ENCODE measurements at regions not wholly inside any gene's neighbourhood (a gene's known extent, or its start where the extent isn't known, plus 50 kb on each side); places are given as distances from the start of the nearest gene placed in this dataset.
A peak's percentile ranks its signal among the peaks of the same experiment; 100 is the strongest.

- H3K36me3 Mint-ChIP-seq, result no peaks in the 10 kb centered on the region
- no peaks in the 10 kb centered on the region for H3K27me3 Mint-ChIP-seq
- H3K4me1 Mint-ChIP-seq, result no peaks in the 10 kb centered on the region
- ATAC-seq (ENCODE audit: low read depth in 2 of 2), result no peak
- no peak for DNase-seq
- H3K4me3 Mint-ChIP-seq, result no peak overlapping the region
- peaks cover 0 to 2% (median 0%) of the 10 kb centered on the region in 7 donors for H3K9me3 Mint-ChIP-seq
- no peak overlapping the region for H3K27ac Mint-ChIP-seq
Measured at GRCh38 chr1:81453367-81453703, 347.4 kb upstream of the ADGRL2 start.

DNA sequence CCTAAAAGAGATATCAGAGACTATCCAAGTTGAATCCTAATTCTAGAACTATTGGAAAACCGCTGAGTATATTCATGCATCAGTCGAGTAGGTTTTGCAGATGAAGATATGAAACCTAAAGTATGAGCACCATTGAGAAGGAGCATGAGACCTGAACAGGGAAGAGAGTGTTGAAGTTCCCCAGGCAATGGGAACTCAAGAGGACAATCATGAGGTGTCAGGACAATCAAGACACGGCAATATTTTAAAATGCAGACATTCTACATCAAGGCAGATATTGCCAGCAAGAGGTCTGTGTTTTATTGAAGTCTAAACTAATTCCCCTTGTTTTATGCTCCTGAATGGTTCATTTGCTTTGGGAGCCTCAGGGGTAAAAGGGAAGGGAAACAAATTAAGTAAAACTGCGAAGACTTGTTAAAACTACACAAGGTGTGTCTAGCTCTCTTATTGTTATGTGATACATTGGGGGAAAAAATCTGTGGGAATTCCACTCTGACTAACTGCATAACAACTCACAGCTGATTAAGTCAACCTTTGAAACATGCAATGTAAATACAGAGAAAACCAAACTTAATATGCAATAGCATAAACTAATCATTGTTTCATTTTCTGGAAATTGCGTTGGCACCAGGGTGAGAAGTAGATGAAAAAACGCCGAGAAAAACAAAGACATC lies 347.9 kb upstream of the ADGRL2 start:
- ATAC-seq (ENCODE audit: low read depth in 2 of 2) (no peak), DNase-seq (no peak)
- no peak overlapping the region for H3K27ac Mint-ChIP-seq
- no peaks in the 10 kb centered on the region for H3K27me3 Mint-ChIP-seq
- H3K4me1 Mint-ChIP-seq, result no peaks in the 10 kb centered on the region
- H3K36me3 Mint-ChIP-seq, result no peaks in the 10 kb centered on the region
- H3K4me3 Mint-ChIP-seq, result no peak overlapping the region
- H3K9me3 Mint-ChIP-seq, result peaks cover 0 to 1% (median 0%) of the 10 kb centered on the region in 7 donors

GRCh38 chr1:81449786-81450185 lies 350.9 kb upstream of the ADGRL2 start:
- H3K4me3 Mint-ChIP-seq, result no peak overlapping the region
- no peak for DNase-seq
- no peak for ATAC-seq (ENCODE audit: low read depth in 2 of 2)
- H3K36me3 Mint-ChIP-seq, result no peaks in the 10 kb centered on the region
- no peaks in the 10 kb centered on the region for H3K4me1 Mint-ChIP-seq
- no peak overlapping the region for H3K27ac Mint-ChIP-seq
- H3K9me3 Mint-ChIP-seq, result peaks cover 0 to 1% (median 0%) of the 10 kb centered on the region in 7 donors
- H3K27me3 Mint-ChIP-seq, result no peaks in the 10 kb centered on the region

DNA sequence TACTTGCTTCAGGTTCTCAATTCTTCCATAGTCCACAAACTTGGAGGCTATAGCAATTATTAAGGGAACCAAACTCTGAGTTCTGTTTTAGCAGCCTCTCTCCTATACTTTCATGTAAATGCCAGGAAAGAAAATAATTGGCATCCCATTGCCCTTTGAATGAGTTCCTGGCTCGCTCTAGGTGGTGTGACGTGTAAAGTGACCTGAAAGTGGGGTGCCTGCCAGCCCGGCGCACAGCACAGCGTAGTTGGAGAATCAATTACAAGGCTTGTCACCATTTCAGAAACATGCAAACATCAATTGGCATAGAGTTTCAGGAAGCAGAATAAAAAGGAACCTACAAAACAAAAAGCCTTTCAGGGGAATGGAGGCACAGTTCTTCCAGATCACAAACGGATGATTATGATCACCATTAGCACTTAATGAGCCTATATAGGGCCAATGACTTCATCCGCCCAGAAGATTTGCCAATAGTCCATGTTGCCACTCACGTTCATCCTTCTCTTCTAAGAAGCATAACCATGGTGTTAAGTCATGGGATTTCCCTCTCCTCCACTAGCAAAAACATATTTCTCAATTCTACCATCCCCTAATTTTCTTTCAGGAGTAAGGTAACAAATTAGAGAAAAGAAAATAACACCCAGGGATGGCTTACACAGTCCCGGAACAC lies 354.6 kb upstream of the ADGRL2 start:
- no peaks in the 10 kb centered on the region for H3K36me3 Mint-ChIP-seq
- DNase-seq (no peak), ATAC-seq (ENCODE audit: low read depth in 2 of 2) (no peak)
- H3K4me1 Mint-ChIP-seq, result no peaks in the 10 kb centered on the region
- H3K27me3 Mint-ChIP-seq, result no peaks in the 10 kb centered on the region
- H3K4me3 Mint-ChIP-seq, result no peak overlapping the region
- H3K27ac Mint-ChIP-seq, result peak overlapping the region in 1 of 6 donors; percentile 14
- H3K9me3 Mint-ChIP-seq, result peaks cover 0 to 1% (median 0%) of the 10 kb centered on the region in 7 donors

GRCh38 chr1:81443288-81443687 lies 357.4 kb upstream of the ADGRL2 start:
- DNase-seq, result no peak
- Mint-ChIP-seq H3K27me3 (no peaks in the 10 kb centered on the region), H3K9me3 (peaks cover 0 to 6% (median 0%) of the 10 kb centered on the region in 7 donors), H3K4me1 (no peaks in the 10 kb centered on the region), H3K36me3 (no peaks in the 10 kb centered on the region), H3K4me3 (no peak overlapping the region), H3K27ac (no peak overlapping the region)
- ATAC-seq (ENCODE audit: low read depth in 2 of 2), result no peak

GRCh38 chr1:81439046-81439823 lies 361.5 kb upstream of the ADGRL2 start:
- H3K36me3 Mint-ChIP-seq, result no peaks in the 10 kb centered on the region

GRCh38 chr1:81437649-81438048 lies 363.1 kb upstream of the ADGRL2 start:
- ATAC-seq (ENCODE audit: low read depth in 2 of 2) (no peak), DNase-seq (no peak)
- no peaks in the 10 kb centered on the region for H3K27me3 Mint-ChIP-seq
- no peak overlapping the region for H3K4me3 Mint-ChIP-seq
- peaks cover 0 to 4% (median 0%) of the 10 kb centered on the region in 3 donors for H3K4me1 Mint-ChIP-seq
- H3K27ac Mint-ChIP-seq, result no peak overlapping the region
- H3K9me3 Mint-ChIP-seq, result peaks cover 0 to 6% (median 0%) of the 10 kb centered on the region in 7 donors
- no peaks in the 10 kb centered on the region for H3K36me3 Mint-ChIP-seq

More at GRCh38 chr1:81439046-81439823, 361.5 kb upstream of the ADGRL2 start:
- no peak overlapping the region for H3K4me3 Mint-ChIP-seq
- H3K27ac Mint-ChIP-seq, result no peak overlapping the region
- ATAC-seq (ENCODE audit: low read depth in 2 of 2) (no peak), DNase-seq (no peak)
- peaks cover 0 to 6% (median 0%) of the 10 kb centered on the region in 7 donors for H3K9me3 Mint-ChIP-seq
- H3K27me3 Mint-ChIP-seq, result no peaks in the 10 kb centered on the region
- peaks cover 0 to 4% (median 0%) of the 10 kb centered on the region in 3 donors for H3K4me1 Mint-ChIP-seq

DNA sequence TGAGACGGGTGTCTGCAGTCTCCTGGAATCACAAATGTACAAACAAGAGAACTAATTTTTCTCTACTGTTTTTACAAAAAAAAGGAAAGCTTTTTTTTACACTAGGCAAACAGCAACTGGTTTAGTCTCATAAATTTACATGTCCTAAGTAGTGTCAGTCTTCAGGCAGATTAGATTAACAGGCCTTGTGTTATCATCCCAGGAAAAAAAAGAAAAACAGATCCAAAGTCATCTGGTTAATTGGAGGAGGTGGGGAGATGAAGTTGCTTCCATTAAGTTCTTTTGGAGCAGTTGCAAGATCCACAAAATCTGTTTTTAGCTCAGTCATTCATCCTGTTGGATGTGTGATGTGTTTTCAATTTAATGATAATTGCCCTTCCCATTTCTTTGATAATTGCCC lies 363.5 kb upstream of the ADGRL2 start:
- no peak overlapping the region for H3K27ac Mint-ChIP-seq
- no peak for ATAC-seq (ENCODE audit: low read depth in 2 of 2)
- H3K4me3 Mint-ChIP-seq, result no peak overlapping the region
- peaks cover 0 to 6% (median 0%) of the 10 kb centered on the region in 7 donors for H3K9me3 Mint-ChIP-seq
- H3K27me3 Mint-ChIP-seq, result no peaks in the 10 kb centered on the region
- peaks cover 0 to 4% (median 0%) of the 10 kb centered on the region in 3 donors for H3K4me1 Mint-ChIP-seq
- DNase-seq, result no peak
- H3K36me3 Mint-ChIP-seq, result no peaks in the 10 kb centered on the region

DNA sequence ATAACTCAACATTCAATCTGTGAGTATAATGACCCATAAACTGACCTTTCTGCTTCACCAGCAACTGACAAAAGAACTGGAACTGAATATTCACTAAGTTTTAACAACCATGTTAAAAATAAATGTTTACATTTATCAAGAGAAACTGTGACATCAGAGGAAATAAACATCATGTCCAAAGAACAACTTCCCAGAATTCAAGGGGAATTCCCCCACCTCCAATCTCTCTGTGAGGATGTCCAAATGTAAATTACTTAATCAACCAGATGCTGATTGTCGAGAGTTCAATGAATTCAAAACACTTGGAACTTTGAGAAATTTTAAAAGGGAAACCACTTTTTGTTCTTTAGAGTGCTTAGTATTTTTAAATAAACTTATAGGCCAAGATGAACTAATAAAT lies 365.6 kb upstream of the ADGRL2 start:
- no peak for ATAC-seq (ENCODE audit: low read depth in 2 of 2)
- H3K4me3 Mint-ChIP-seq, result no peak overlapping the region

GRCh38 chr1:81433676-81434075 lies 367.1 kb upstream of the ADGRL2 start:
- Mint-ChIP-seq H3K9me3 (peaks cover 0 to 3% (median 0%) of the 10 kb centered on the region in 7 donors), H3K4me1 (peaks cover 0 to 4% (median 0%) of the 10 kb centered on the region in 3 donors), H3K4me3 (no peak overlapping the region), H3K36me3 (no peaks in the 10 kb centered on the region), H3K27me3 (no peaks in the 10 kb centered on the region), H3K27ac (no peak overlapping the region)
- ATAC-seq (ENCODE audit: low read depth in 2 of 2) (no peak), DNase-seq (no peak)

More for the DNA sequence above, 365.6 kb upstream of the ADGRL2 start:
- no peak for DNase-seq
- Mint-ChIP-seq H3K4me1 (peaks cover 0 to 4% (median 0%) of the 10 kb centered on the region in 3 donors), H3K27ac (no peak overlapping the region), H3K36me3 (no peaks in the 10 kb centered on the region), H3K27me3 (no peaks in the 10 kb centered on the region), H3K9me3 (no peaks in the 10 kb centered on the region)

- peaks cover 0 to 3% (median 0%) of the 10 kb centered on the region in 3 donors for H3K4me1 Mint-ChIP-seq
- H3K9me3 Mint-ChIP-seq, result peaks cover 0 to 3% (median 0%) of the 10 kb centered on the region in 7 donors
- DNase-seq (no peak), ATAC-seq (ENCODE audit: low read depth in 2 of 2) (no peak)
- H3K4me3 Mint-ChIP-seq, result no peak overlapping the region
- no peaks in the 10 kb centered on the region for H3K36me3 Mint-ChIP-seq
- H3K27ac Mint-ChIP-seq, result no peak overlapping the region
- H3K27me3 Mint-ChIP-seq, result no peaks in the 10 kb centered on the region
Measured at GRCh38 chr1:81432654-81433109, 368.1 kb upstream of the ADGRL2 start.

DNA sequence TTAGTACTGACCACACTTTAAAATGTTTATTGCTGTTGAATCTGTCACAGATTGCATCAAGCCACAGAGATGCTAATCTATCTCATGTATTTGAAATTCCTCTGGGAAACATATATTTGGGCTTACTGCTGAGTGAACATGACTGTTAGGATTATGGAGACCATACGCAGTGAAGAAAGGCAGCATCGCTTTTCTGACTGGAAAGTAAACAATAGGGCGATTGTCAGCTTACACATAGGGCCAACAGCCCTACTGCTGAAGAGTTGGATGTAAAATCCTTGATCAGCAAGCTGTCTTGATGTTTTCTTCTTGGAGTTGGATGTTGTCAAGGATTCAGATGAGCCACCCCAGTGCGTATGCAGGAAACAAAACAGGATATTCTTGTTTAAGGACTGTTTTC lies 368.7 kb upstream of the ADGRL2 start:
- DNase-seq, result no peak
- no peak for ATAC-seq (ENCODE audit: low read depth in 2 of 2)
- no peak overlapping the region for H3K4me3 Mint-ChIP-seq
- peaks cover 0 to 7% (median 0%) of the 10 kb centered on the region in 7 donors for H3K9me3 Mint-ChIP-seq
- no peak overlapping the region for H3K27ac Mint-ChIP-seq
- no peaks in the 10 kb centered on the region for H3K4me1 Mint-ChIP-seq
- no peaks in the 10 kb centered on the region for H3K27me3 Mint-ChIP-seq
- H3K36me3 Mint-ChIP-seq, result no peaks in the 10 kb centered on the region

DNA sequence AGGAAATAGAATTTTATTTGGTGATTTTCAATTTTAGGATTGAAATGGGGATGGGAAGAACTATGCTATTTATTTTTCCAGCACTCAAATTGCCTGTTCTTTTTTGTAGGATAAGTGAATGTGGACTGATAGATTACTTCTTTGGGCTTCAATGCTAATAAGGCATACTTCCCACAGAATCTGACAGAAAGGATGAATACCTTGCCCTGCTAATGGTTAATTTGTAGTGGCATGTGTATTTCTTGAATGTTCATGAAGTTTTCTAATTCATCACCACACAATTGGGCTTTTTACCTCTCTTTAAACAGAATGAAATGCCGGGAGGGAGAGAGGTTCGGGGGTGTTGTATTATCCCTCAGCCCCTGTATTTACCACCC lies 369.1 kb upstream of the ADGRL2 start:
- H3K27ac Mint-ChIP-seq, result no peak overlapping the region
- peaks cover 0 to 10% (median 0%) of the 10 kb centered on the region in 7 donors for H3K9me3 Mint-ChIP-seq
- no peaks in the 10 kb centered on the region for H3K36me3 Mint-ChIP-seq
- H3K4me3 Mint-ChIP-seq, result no peak overlapping the region
- H3K4me1 Mint-ChIP-seq, result no peaks in the 10 kb centered on the region
- H3K27me3 Mint-ChIP-seq, result no peaks in the 10 kb centered on the region
- DNase-seq (no peak), ATAC-seq (ENCODE audit: low read depth in 2 of 2) (no peak)
